Left lung (tissue), 4 donors: ENCODE measurements at regions not wholly inside any gene's neighbourhood (a gene's known extent, or its start where the extent isn't known, plus 50 kb on each side); places are given as distances from the start of the nearest gene placed in this dataset.
"Not testable (repeated sequence)": the region's sequence is repeated elsewhere in the genome, so short reads cannot be mapped to it uniquely, and the experiment has no call there.

Experiments used
- ATAC-seq: fragments of 200-7000 bp; cut with Tn5 transposase; one replicate; pipeline ENCODE4 v1.9.1; 2020; ENCODE audit warnings: moderate library complexity
- DNase-seq, 4 donors: peaks; one replicate each; pipeline ENCODE4 v3.0.0-alpha.2; 2013 to 2020
- H3K27ac ChIP-seq, 2 donors: fragments of 200-600 bp; sonication (generic) in 1 of 2; one replicate each; pipeline versions ENCODE4 v1.5.0 to v1.8.0; 2020 to 2021
- H3K27me3 ChIP-seq, 2 donors: fragments of 200-600 bp; sonication (generic) in 1 of 2; one replicate each; pipeline versions ENCODE4 v1.5.0 to v1.8.0; 2020 to 2021
- H3K36me3 ChIP-seq, 2 donors: fragments of 200-600 bp; sonication (generic) in 1 of 2; one replicate each; pipeline versions ENCODE4 v1.5.0 to v1.8.0; 2020 to 2021
- H3K4me1 ChIP-seq, 2 donors: fragments of 200-600 bp; one replicate each; pipeline ENCODE4 v1.8.0; 2021
- H3K4me3 ChIP-seq, 2 donors: fragments of 200-600 bp; sonication (generic) in 1 of 2; one replicate each; pipeline versions ENCODE4 v1.5.0 to v1.8.0; 2020 to 2021; ENCODE audit warnings: mild to moderate bottlenecking in 1 of 2
- H3K9me3 ChIP-seq, 2 donors: fragments of 200-600 bp; sonication (generic) in 1 of 2; one replicate each; pipeline versions ENCODE4 v1.5.0 to v1.8.0; 2020 to 2021
- CTCF ChIP-seq, 2 donors: fragments of 200-600 bp; sonication (generic) in 1 of 2; IDR thresholded peaks; one replicate each; pipeline versions ENCODE4 v1.5.0 to v1.8.0; 2021; ENCODE audit warnings: antibody characterized with exemption in 2 of 2
- intact Hi-C, 2 donors: fragments of 100-400 bp; cut with DNase I; formaldehyde crosslinking; loops; one replicate each; pipeline versions ENCODE4 v1.11.2 to v1.14.2; 2022
- microRNA-seq, 2 donors: library from miRNA; unstranded; fragments of <30 nt; microRNA quantifications; one replicate each; pipeline ENCODE4, GENCODE V29; 2019
- donor health status: DM: no; HTN: yes; CAD: no.
- donor health status: DM: no; HTN: no; CAD: no.

GRCh38 chr15:34493001-34493400 lies 55.4 kb upstream of the GOLGA8A start:
- ATAC-seq: no peak
- no peaks in the 10 kb centered on the region for H3K9me3 ChIP-seq

GRCh38 chr15:34491488-34491887 lies 53.9 kb upstream of the GOLGA8A start:
- H3K27ac ChIP-seq, H3K9me3 ChIP-seq, H3K36me3 ChIP-seq, H3K4me3 ChIP-seq, ATAC-seq, DNase-seq, H3K4me1 ChIP-seq, intact Hi-C loops: not testable (repeated sequence)
- H3K27me3 ChIP-seq: peaks cover 0 to 81% of the 10 kb centered on the region in 2 donors

More at GRCh38 chr15:34493001-34493400, 55.4 kb upstream of the GOLGA8A start:
- peaks cover 0 to 7% of the 10 kb centered on the region in 2 donors for H3K4me1 ChIP-seq
- no peak for TF ChIP-seq CTCF (IDR thresholded peaks at IDR 0.05)
- no peak overlapping the region for H3K27ac ChIP-seq
- H3K4me3 ChIP-seq: no peak overlapping the region
- no peak for DNase-seq
- no peaks in the 10 kb centered on the region for H3K36me3 ChIP-seq
- H3K27me3 ChIP-seq: peaks cover 0 to 96% of the 10 kb centered on the region in 2 donors
- intact Hi-C loops: no loop called here

- H3K36me3 ChIP-seq: no peaks in the 10 kb centered on the region
- peaks cover 0 to 7% of the 10 kb centered on the region in 2 donors for H3K4me1 ChIP-seq
These were observed 53.0 kb upstream of the GOLGA8A start for GRCh38 chr15:34490417-34491193.

GRCh38 chr15:34488973-34489959 lies 51.7 kb upstream of the GOLGA8A start:
- H3K9me3 ChIP-seq, H3K4me1 ChIP-seq, H3K4me3 ChIP-seq, intact Hi-C loops, ATAC-seq, H3K27ac ChIP-seq, H3K36me3 ChIP-seq: not testable (repeated sequence)
- peak in 1 of 4 donors; percentile 79 for DNase-seq
- H3K27me3 ChIP-seq: peaks cover 0 to 59% of the 10 kb centered on the region in 2 donors

More at GRCh38 chr15:34490417-34491193, 53.0 kb upstream of the GOLGA8A start:
- Histone ChIP-seq H3K9me3 (no peaks in the 10 kb centered on the region), H3K27ac (no peak overlapping the region), H3K27me3 (peaks cover 0 to 72% of the 10 kb centered on the region in 2 donors), H3K4me3 (no peak overlapping the region)
- TF ChIP-seq CTCF (IDR thresholded peaks at IDR 0.05): no peak
- ATAC-seq (no peak), DNase-seq (peak in 1 of 4 donors; percentile 79)
- intact Hi-C loops: no loop called here

Small RNAs in the stretch of these regions (microRNA-seq; reads per million reads assigned to microRNA genes)
- 0 reads per million in 2 donors for gene MIR1233-2
